HG02610 (cell line): ENCODE measurements at regions not wholly inside any gene's neighbourhood (a gene's known extent, or its start where the extent isn't known, plus 50 kb on each side); places are given as distances from the start of the nearest gene placed in this dataset.
A peak's percentile ranks its signal among the peaks of the same experiment; 100 is the strongest.

Experiments used
- ATAC-seq: cut with Tn5 transposase; IDR thresholded peaks from one replicate; pipeline ENCODE4 v1.9.1; 2021; ENCODE audit warnings: mild to moderate bottlenecking, moderate library complexity; ENCODE audit not compliant: unreplicated experiment

- ATAC-seq: no peak
Measured at GRCh38 chr2:187679454-187679853, 125.2 kb upstream of the TFPI start.

- no peak for ATAC-seq
Measured at GRCh38 chr2:187684174-187684573, 129.9 kb upstream of the TFPI start.

- no peak for ATAC-seq
Measured at GRCh38 chr2:187686416-187687024, 132.3 kb upstream of the TFPI start.

- ATAC-seq: no peak
Measured at GRCh38 chr2:187687585-187687984, 133.3 kb upstream of the TFPI start.

GRCh38 chr2:187689372-187689771, 135.1 kb upstream of the TFPI start:
- ATAC-seq: no peak

- no peak for ATAC-seq
Measured at GRCh38 chr2:187693923-187694322, 139.7 kb upstream of the TFPI start.

GRCh38 chr2:187696644-187697043, 142.4 kb upstream of the TFPI start:
- peak; percentile 59 for ATAC-seq

- ATAC-seq: no peak
Measured at GRCh38 chr2:187698374-187699110, 144.3 kb upstream of the TFPI start.

GRCh38 chr2:187702157-187702556, 147.9 kb upstream of the TFPI start:
- no peak for ATAC-seq

GRCh38 chr2:187708272-187708671, 154.0 kb upstream of the TFPI start:
- no peak for ATAC-seq

- no peak for ATAC-seq
Measured at GRCh38 chr2:187709065-187709464, 154.8 kb upstream of the TFPI start.

- ATAC-seq: no peak
Measured at GRCh38 chr2:187710791-187711521, 156.7 kb upstream of the TFPI start.

GRCh38 chr2:187715590-187715989, 161.4 kb upstream of the TFPI start:
- ATAC-seq: no peak

GRCh38 chr2:187716301-187716700, 162.1 kb upstream of the TFPI start:
- no peak for ATAC-seq

GRCh38 chr2:187718092-187718491, 163.9 kb upstream of the TFPI start:
- no peak for ATAC-seq

- ATAC-seq: no peak
Measured at GRCh38 chr2:187719510-187719909, 165.3 kb upstream of the TFPI start.

- no peak for ATAC-seq
Measured at GRCh38 chr2:187748958-187749357, 194.7 kb upstream of the TFPI start.

GRCh38 chr2:187749804-187750431, 195.7 kb upstream of the TFPI start:
- no peak for ATAC-seq

- no peak for ATAC-seq
Measured at GRCh38 chr2:187768995-187769394, 214.8 kb upstream of the TFPI start.

- no peak for ATAC-seq
Measured at GRCh38 chr2:187769437-187769836, 215.2 kb upstream of the TFPI start.

GRCh38 chr2:187774551-187775071, 220.4 kb upstream of the TFPI start:
- peak; percentile 75 for ATAC-seq
